ENCODE measurements at regions not wholly inside any gene's neighbourhood (a gene's known extent, or its start where the extent isn't known, plus 50 kb on each side); places are given as distances from the start of the nearest gene placed in this dataset.

DNA sequence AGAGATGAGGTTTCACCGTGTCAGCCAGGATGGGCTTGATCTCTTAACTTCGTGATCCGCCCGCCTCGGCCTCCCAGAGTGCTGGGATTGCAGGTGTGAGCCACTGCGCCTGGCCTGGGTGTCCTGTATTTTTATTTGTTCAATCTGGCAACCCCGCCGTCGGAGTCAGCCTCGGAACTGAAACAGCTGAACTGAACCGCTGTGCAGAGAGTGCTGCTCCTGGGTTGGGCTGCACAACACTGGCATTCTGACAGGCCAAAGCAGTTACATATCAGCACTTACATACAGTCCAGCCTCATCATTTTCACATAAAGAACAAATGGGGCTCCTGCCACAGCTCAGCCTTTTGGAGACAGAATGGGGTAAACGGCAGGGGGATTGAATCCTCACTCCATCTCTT, 185.6 kb downstream of the C9orf50 start:
- Histone ChIP-seq H3K9me3 (ENCODE audit: insufficient read depth, low read length) (no peaks in the 10 kb centered on the region), H3K27ac (ENCODE audit: low read length) (no peak overlapping the region), H3K27me3 (ENCODE audit: low read depth, low read length) (no peaks in the 10 kb centered on the region; the same call in 1 of the 2 replicates), H3K4me1 (ENCODE audit: low read length) (no peaks in the 10 kb centered on the region), H3K9ac (ENCODE audit: low read length) (no peak overlapping the region), H2AFZ (ENCODE audit: low read depth, low read length) (no peak overlapping the region), H3K36me3 (replicated peaks; ENCODE audit: low read depth, low read length) (no peaks in the 10 kb centered on the region), H3K4me3 (ENCODE audit: low read length) (no peak overlapping the region), H3K79me2 (ENCODE audit: low read length) (no peaks in the 10 kb centered on the region), H3K4me2 (ENCODE audit: low read length) (peak overlapping the region; percentile 32; the same call in 1 of the 2 replicates), H4K20me1 (ENCODE audit: insufficient read depth, low read length) (no peaks in the 10 kb centered on the region)
- no peak for TF ChIP-seq EZH2phosphoT487 (IDR thresholded peaks at IDR 0.05; ENCODE audit: low read depth)
- TF ChIP-seq, protein P1, sequence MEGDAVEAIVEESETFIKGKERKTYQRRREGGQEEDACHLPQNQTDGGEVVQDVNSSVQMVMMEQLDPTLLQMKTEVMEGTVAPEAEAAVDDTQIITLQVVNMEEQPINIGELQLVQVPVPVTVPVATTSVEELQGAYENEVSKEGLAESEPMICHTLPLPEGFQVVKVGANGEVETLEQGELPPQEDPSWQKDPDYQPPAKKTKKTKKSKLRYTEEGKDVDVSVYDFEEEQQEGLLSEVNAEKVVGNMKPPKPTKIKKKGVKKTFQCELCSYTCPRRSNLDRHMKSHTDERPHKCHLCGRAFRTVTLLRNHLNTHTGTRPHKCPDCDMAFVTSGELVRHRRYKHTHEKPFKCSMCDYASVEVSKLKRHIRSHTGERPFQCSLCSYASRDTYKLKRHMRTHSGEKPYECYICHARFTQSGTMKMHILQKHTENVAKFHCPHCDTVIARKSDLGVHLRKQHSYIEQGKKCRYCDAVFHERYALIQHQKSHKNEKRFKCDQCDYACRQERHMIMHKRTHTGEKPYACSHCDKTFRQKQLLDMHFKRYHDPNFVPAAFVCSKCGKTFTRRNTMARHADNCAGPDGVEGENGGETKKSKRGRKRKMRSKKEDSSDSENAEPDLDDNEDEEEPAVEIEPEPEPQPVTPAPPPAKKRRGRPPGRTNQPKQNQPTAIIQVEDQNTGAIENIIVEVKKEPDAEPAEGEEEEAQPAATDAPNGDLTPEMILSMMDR (IDR thresholded peaks at IDR 0.05; ENCODE audit: low read depth, low read length): no peak

DNA sequence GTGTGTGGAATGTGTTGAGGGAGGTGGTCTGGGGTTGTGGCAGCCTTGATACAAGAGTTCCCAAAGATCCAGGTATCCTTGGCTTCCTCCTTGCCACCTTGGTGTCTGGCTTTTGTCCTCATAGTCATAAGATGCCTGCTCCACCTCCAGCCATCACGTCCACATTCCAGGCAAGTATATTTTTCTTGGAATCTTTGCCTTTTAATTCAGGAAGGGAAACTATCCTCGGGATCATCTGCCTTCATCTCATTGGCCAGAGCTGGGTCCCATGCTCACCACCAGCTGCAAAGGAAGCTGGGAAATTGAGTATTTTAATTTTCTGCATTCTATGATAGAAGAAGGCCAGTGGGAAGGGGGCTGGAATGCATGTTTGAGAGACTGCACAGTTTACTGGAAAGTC, 186.7 kb downstream of the C9orf50 start:
- Histone ChIP-seq H3K4me2 (ENCODE audit: low read length) (no peak overlapping the region), H3K36me3 (replicated peaks; ENCODE audit: low read depth, low read length) (no peaks in the 10 kb centered on the region), H3K4me3 (ENCODE audit: low read length) (no peak overlapping the region), H3K27ac (ENCODE audit: low read length) (no peak overlapping the region), H4K20me1 (ENCODE audit: insufficient read depth, low read length) (no peaks in the 10 kb centered on the region), H3K9me3 (ENCODE audit: insufficient read depth, low read length) (no peaks in the 10 kb centered on the region), H3K79me2 (ENCODE audit: low read length) (no peaks in the 10 kb centered on the region), H2AFZ (ENCODE audit: low read depth, low read length) (no peak overlapping the region), H3K27me3 (ENCODE audit: low read depth, low read length) (no peaks in the 10 kb centered on the region; the same call in 1 of the 2 replicates), H3K4me1 (ENCODE audit: low read length) (no peaks in the 10 kb centered on the region), H3K9ac (ENCODE audit: low read length) (no peak overlapping the region)
- TF ChIP-seq EZH2phosphoT487 (IDR thresholded peaks at IDR 0.05; ENCODE audit: low read depth): no peak
- TF ChIP-seq, protein P1 (IDR thresholded peaks at IDR 0.05; ENCODE audit: low read depth, low read length): no peak

DNA sequence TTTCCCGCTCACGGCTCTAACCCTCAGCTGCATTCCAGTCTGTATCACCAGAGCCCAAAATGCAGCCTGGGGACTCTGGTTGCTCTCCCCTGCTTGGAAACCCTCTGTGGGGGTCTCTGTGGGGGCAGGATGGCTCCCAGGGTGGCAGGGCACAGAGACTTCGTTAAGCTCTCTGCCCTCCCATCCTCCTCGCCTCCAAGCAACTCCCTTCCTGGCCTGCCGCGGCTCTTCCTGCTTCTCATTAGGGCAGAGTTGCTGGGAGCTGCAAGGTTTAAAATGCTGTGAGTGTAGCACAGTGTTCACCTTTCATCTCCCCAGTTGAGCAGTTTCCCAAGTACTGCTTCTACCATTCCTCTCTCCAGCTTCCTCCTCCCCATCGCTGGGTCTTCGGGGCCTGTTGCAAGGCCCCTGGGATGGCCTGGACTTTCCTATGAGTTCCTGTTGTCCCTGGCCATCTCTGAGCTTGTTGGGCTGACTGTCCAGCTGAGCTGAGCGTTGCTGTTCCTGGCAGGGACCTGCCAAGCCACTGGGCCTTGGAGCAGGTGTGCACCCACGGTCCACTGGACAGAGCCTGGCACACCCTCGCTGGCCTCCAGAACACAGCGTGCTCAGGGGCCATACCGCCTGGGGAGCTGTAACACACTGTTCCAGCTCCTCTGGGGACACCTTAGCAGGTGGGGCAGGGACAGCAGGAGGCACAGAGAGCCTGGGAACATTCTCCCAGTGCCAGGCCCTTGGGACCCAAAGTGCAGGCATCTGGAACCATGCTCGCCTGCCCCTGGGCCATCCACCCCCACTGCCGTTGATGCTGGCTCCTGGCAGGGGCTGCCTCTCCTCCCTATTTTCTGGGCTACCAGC, 188.4 kb downstream of the C9orf50 start:
- H3K9ac ChIP-seq (ENCODE audit: low read length): no peak overlapping the region
- H4K20me1 ChIP-seq (ENCODE audit: insufficient read depth, low read length): no peaks in the 10 kb centered on the region
- H3K4me2 ChIP-seq (ENCODE audit: low read length): no peak overlapping the region

More for the DNA sequence above, 188.4 kb downstream of the C9orf50 start:
- no peak overlapping the region for H3K27ac ChIP-seq (ENCODE audit: low read length)
- no peaks in the 10 kb centered on the region for H3K4me1 ChIP-seq (ENCODE audit: low read length)
- no peaks in the 10 kb centered on the region for H3K36me3 ChIP-seq (replicated peaks; ENCODE audit: low read depth, low read length)
- no peaks in the 10 kb centered on the region for H3K9me3 ChIP-seq (ENCODE audit: insufficient read depth, low read length)
- no peak for TF ChIP-seq EZH2phosphoT487 (IDR thresholded peaks at IDR 0.05; ENCODE audit: low read depth)
- TF ChIP-seq, protein P1 (IDR thresholded peaks at IDR 0.05; ENCODE audit: low read depth, low read length): no peak
- no peaks in the 10 kb centered on the region; the same call in 1 of the 2 replicates for H3K27me3 ChIP-seq (ENCODE audit: low read depth, low read length)
- H3K79me2 ChIP-seq (ENCODE audit: low read length): no peaks in the 10 kb centered on the region
- no peak overlapping the region for H3K4me3 ChIP-seq (ENCODE audit: low read length)
- no peak overlapping the region for H2AFZ ChIP-seq (ENCODE audit: low read depth, low read length)
